Transverse colon (tissue), 4 donors: ENCODE measurements at regions not wholly inside any gene's neighbourhood (a gene's known extent, or its start where the extent isn't known, plus 50 kb on each side); places are given as distances from the start of the nearest gene placed in this dataset.

ENCODE experiments used
- CTCF ChIP-seq, 5 experiments: fragments of 200-600 bp in 3 of 5; fragments of 450-650 bp in 2 of 5; sonication (generic) in 3 of 5; IDR thresholded peaks; 1 replicate in 2 of 5; 2 replicates in 3 of 5; pipeline ENCODE4 v1.5.1; 2016 to 2017; ENCODE audit warnings: antibody characterized with exemption in 5 of 5, inconsistent platforms in 3 of 5, mild to moderate bottlenecking in 2 of 5, moderate library complexity in 1 of 5
- EP300 ChIP-seq: sonication (generic); formaldehyde crosslinking; IDR thresholded peaks from one replicate; pipeline ENCODE4 v1.6.1; 2017; ENCODE audit warnings: antibody characterized with exemption, low read depth
- POLR2A ChIP-seq: fragments of 450-650 bp; IDR thresholded peaks from one replicate; pipeline ENCODE4 v1.6.1; 2016; ENCODE audit warnings: antibody characterized with exemption, mild to moderate bottlenecking, moderate library complexity
- POLR2AphosphoS5 ChIP-seq, 3 donors: sonication (generic); formaldehyde crosslinking; IDR thresholded peaks; one replicate each; pipeline ENCODE4 v1.6.1; 2016; ENCODE audit warnings: antibody characterized with exemption in 3 of 3

- TF ChIP-seq CTCF (IDR thresholded peaks at IDR 0.05) (no peak), POLR2A (no peak), POLR2AphosphoS5 (IDR thresholded peaks at IDR 0.05) (no peak), EP300 (no peak)
These were observed 112.7 kb downstream of the DHX15 start for GRCh38 chr4:24471486-24472160.
